ENCODE measurements at regions not wholly inside any gene's neighbourhood (a gene's known extent, or its start where the extent isn't known, plus 50 kb on each side); places are given as distances from the start of the nearest gene placed in this dataset.

- in situ Hi-C loops (cut with MboI; ENCODE audit: low sequenced_read_pairs, unreplicated experiment), result loop anchor here (25.0 kb wide), 1 partner anchor 106 kb away; no protein-coding TSS in a partner anchor
- DNase-seq (ENCODE audit: low spot score), result no peak
- TF ChIP-seq CTCF (IDR thresholded peaks at IDR 0.05; ENCODE audit: borderline replicate concordance, control extremely low read depth, extremely low read depth, insufficient read depth, missing control alignments), result no peak
These were observed 283.9 kb upstream of the EEF2KMT start for GRCh38 chr16:5381481-5381880.

GRCh38 chr16:5379954-5380353 is 282.4 kb upstream of the EEF2KMT start:
- in situ Hi-C loops (cut with MboI; ENCODE audit: low sequenced_read_pairs, unreplicated experiment), result loop anchor here (25.0 kb wide), 1 partner anchor 107 kb away; no protein-coding TSS in a partner anchor
- no peak for DNase-seq (ENCODE audit: low spot score)
- no peak for TF ChIP-seq CTCF (IDR thresholded peaks at IDR 0.05; ENCODE audit: borderline replicate concordance, control extremely low read depth, extremely low read depth, insufficient read depth, missing control alignments)

- in situ Hi-C loops (cut with MboI; ENCODE audit: low sequenced_read_pairs, unreplicated experiment), result loop anchor here (25.0 kb wide), 1 partner anchor 109 kb away; no protein-coding TSS in a partner anchor
- DNase-seq (ENCODE audit: low spot score), result no peak
- no peak for TF ChIP-seq CTCF (IDR thresholded peaks at IDR 0.05; ENCODE audit: borderline replicate concordance, control extremely low read depth, extremely low read depth, insufficient read depth, missing control alignments)
These were observed 280.9 kb upstream of the EEF2KMT start for GRCh38 chr16:5378531-5378930.

GRCh38 chr16:5377280-5377898 is 279.8 kb upstream of the EEF2KMT start:
- in situ Hi-C loops (cut with MboI; ENCODE audit: low sequenced_read_pairs, unreplicated experiment), result loop anchor here (25.0 kb wide), 1 partner anchor 110 kb away; no protein-coding TSS in a partner anchor
- no peak for DNase-seq (ENCODE audit: low spot score)
- no peak for TF ChIP-seq CTCF (IDR thresholded peaks at IDR 0.05; ENCODE audit: borderline replicate concordance, control extremely low read depth, extremely low read depth, insufficient read depth, missing control alignments)

- no peak for DNase-seq (ENCODE audit: low spot score)
- no peak for TF ChIP-seq CTCF (IDR thresholded peaks at IDR 0.05; ENCODE audit: borderline replicate concordance, control extremely low read depth, extremely low read depth, insufficient read depth, missing control alignments)
- in situ Hi-C loops (cut with MboI; ENCODE audit: low sequenced_read_pairs, unreplicated experiment), result no loop called here
These were observed 276.6 kb upstream of the EEF2KMT start for GRCh38 chr16:5374184-5374583.

GRCh38 chr16:5367951-5368350 is 270.4 kb upstream of the EEF2KMT start:
- no peak for TF ChIP-seq CTCF (IDR thresholded peaks at IDR 0.05; ENCODE audit: borderline replicate concordance, control extremely low read depth, extremely low read depth, insufficient read depth, missing control alignments)
- in situ Hi-C loops (cut with MboI; ENCODE audit: low sequenced_read_pairs, unreplicated experiment), result no loop called here
- DNase-seq (ENCODE audit: low spot score), result no peak

Measured in GM13976 (cell line).